ENCODE measurements at regions not wholly inside any gene's neighbourhood (a gene's known extent, or its start where the extent isn't known, plus 50 kb on each side); places are given as distances from the start of the nearest gene placed in this dataset.

GRCh38 chr18:45330170-45330594, 285.1 kb upstream of the SLC14A2 start:
- TF ChIP-seq CTCF (IDR thresholded peaks at IDR 0.05) (no peak), POLR2A (IDR thresholded peaks at IDR 0.05) (no peak)

All from right lobe of liver (tissue), 4 donors.